Heart left ventricle (tissue), 13 donors: ENCODE measurements at regions not wholly inside any gene's neighbourhood (a gene's known extent, or its start where the extent isn't known, plus 50 kb on each side); places are given as distances from the start of the nearest gene placed in this dataset.

Experiments used
- CTCF ChIP-seq, 12 donors: fragments of 200-600 bp; sonication (generic) in 4 of 12; IDR thresholded peaks; one replicate each; pipeline versions ENCODE4 v1.5.0 to v1.8.0; 2018 to 2022; ENCODE audit warnings: antibody characterized with exemption in 12 of 12, mild to moderate bottlenecking in 5 of 12
- POLR2A ChIP-seq, 2 donors: fragments of 450-650 bp; IDR thresholded peaks; one replicate each; pipeline ENCODE4 v1.6.1; 2017; ENCODE audit warnings: antibody characterized with exemption in 2 of 2, mild to moderate bottlenecking in 2 of 2, moderate library complexity in 2 of 2
- donor health status: ischemic (EF 13 %, LVEDD 7.1; RV severe dilation, severe dysfunction).
- donor health status: DM: no; HTN: yes; CAD: no.
- donor health status: DM: no; HTN: no; CAD: no.
- donor health status: ischemic (EF 25% LVEDD 6.9; RV normal size, moderate dysfunction).
- donor health status: ischemic (EF 25% LVEDD 5.7; RV mildly dilated, moderate dysfunction).
- donor health status: ischemic (EF 35%, LVEDD 5.7; RV mildly dilated, moderate dysfunction).
- donor health status: nonischemic (EF 11% LVEDD 7.7; RV severe dilation, severe dysfunction).
- donor health status: DM: yes; HTN: yes; CAD: no.
- donor health status: PGD.
- donor health status: ischemic (EF 29% LVEDD 5.4; RV normal size, mild dysfunction).
- donor health status: nonischemic (EF 23%, LVEDD 6.1; RV moderate dilation, normal function).

GRCh38 chr14:104357689-104358527 lies 219.5 kb downstream of the KIF26A start:
- TF ChIP-seq CTCF (IDR thresholded peaks at IDR 0.05) (no peak), POLR2A (IDR thresholded peaks at IDR 0.05) (no peak)
